Smooth muscle cell (in vitro differentiated cells): ENCODE measurements at regions not wholly inside any gene's neighbourhood (a gene's known extent, or its start where the extent isn't known, plus 50 kb on each side); places are given as distances from the start of the nearest gene placed in this dataset.
"Not testable (repeated sequence)": the region's sequence is repeated elsewhere in the genome, so short reads cannot be mapped to it uniquely, and the experiment has no call there.

Experiments used
- DNase-seq: peaks from one replicate; lab custom pipeline; 2025; ENCODE audit not compliant: unreplicated experiment; lab: John Stamatoyannopoulos, UW
- H2AFZ ChIP-seq: fragments of 200-600 bp; sonication (generic); 2 replicates; pipeline ENCODE4 v1.6.0; 2016; ENCODE audit warnings: antibody characterized with exemption, low read depth, mild to moderate bottlenecking
- H3F3A ChIP-seq: fragments of 200-600 bp; sonication (generic); 2 replicates; pipeline ENCODE4 v1.6.0; 2017; ENCODE audit warnings: antibody characterized with exemption, low read depth
- H3K27ac ChIP-seq: fragments of 200-600 bp; sonication (generic); 2 replicates; pipeline ENCODE4 v1.5.1; 2016; ENCODE audit warnings: low read depth, mild to moderate bottlenecking
- H3K27me3 ChIP-seq: fragments of 200-600 bp; sonication (generic); 2 replicates; pipeline ENCODE4 v1.6.1; 2016; ENCODE audit warnings: low read depth, mild to moderate bottlenecking
- H3K36me3 ChIP-seq: fragments of 200-600 bp; sonication (generic); 2 replicates; pipeline ENCODE4 v1.5.1; 2016; ENCODE audit warnings: low read depth
- H3K4me1 ChIP-seq: fragments of 200-600 bp; sonication (generic); 2 replicates; pipeline ENCODE4 v1.5.1; 2016; ENCODE audit warnings: low read depth
- H3K4me2 ChIP-seq: fragments of 200-600 bp; sonication (generic); 2 replicates; pipeline ENCODE4 v1.6.0; 2016; ENCODE audit warnings: mild to moderate bottlenecking
- H3K4me3 ChIP-seq: fragments of 200-600 bp; sonication (generic); 2 replicates; pipeline ENCODE4 v1.5.1; 2016; ENCODE audit warnings: mild to moderate bottlenecking
- H3K79me2 ChIP-seq: fragments of 200-600 bp; sonication (generic); 2 replicates; pipeline ENCODE4 v1.6.0; 2016; ENCODE audit warnings: low read depth, mild to moderate bottlenecking
- H3K9ac ChIP-seq: fragments of 200-600 bp; sonication (generic); 2 replicates; pipeline ENCODE4 v1.6.0; 2016; ENCODE audit warnings: low read depth
- H3K9me3 ChIP-seq: fragments of 200-600 bp; sonication (generic); replicated peaks from 2 replicates; pipeline ENCODE4 v1.5.1; 2016; ENCODE audit warnings: low read depth
- H4K20me1 ChIP-seq: fragments of 200-600 bp; sonication (generic); 2 replicates; pipeline ENCODE4 v1.6.0; 2016; ENCODE audit warnings: low read depth
- CTCF ChIP-seq: fragments of 200-600 bp; sonication (generic); IDR thresholded peaks from 2 replicates; pipeline ENCODE4 v1.5.1; 2017; ENCODE audit warnings: borderline replicate concordance, mild to moderate bottlenecking, antibody characterized with exemption; ENCODE audit not compliant: insufficient read depth, poor library complexity, severe bottlenecking
- WGBS: methylation state at CpG from one replicate; pipeline ENCODE4 v1.1.7; 2016; ENCODE audit warnings: low lambda C conversion rate; 5-methylcytosine and 5-hydroxymethylcytosine counted together

- Histone ChIP-seq H3K4me3 (no peak overlapping the region), H3K36me3 (no peaks in the 10 kb centered on the region), H3K4me1 (peaks cover 6% of the 10 kb centered on the region), H3K9ac (peak overlapping the region; percentile 52), H3K27ac (peak overlapping the region; percentile 88), H4K20me1 (no peaks in the 10 kb centered on the region), H3K4me2 (peak overlapping the region; percentile 38), H3K27me3 (no peaks in the 10 kb centered on the region), H3K9me3 (no peaks in the 10 kb centered on the region), H3F3A (peaks cover 31% of the 10 kb centered on the region), H3K79me2 (no peaks in the 10 kb centered on the region), H2AFZ (no peak overlapping the region)
- no peak for DNase-seq
- WGBS, result 39% methylated on average over 5 of the region's 5 CpGs
- no peak for TF ChIP-seq CTCF
Measured at GRCh38 chr15:70235347-70235746, 137.6 kb upstream of the TLE3 start.

- Histone ChIP-seq H3K36me3 (no peaks in the 10 kb centered on the region), H3F3A (peaks cover 31% of the 10 kb centered on the region), H3K4me3 (no peak overlapping the region), H2AFZ (no peak overlapping the region), H4K20me1 (no peaks in the 10 kb centered on the region), H3K27ac (peak overlapping the region; percentile 88), H3K79me2 (no peaks in the 10 kb centered on the region), H3K9ac (peak overlapping the region; percentile 57), H3K9me3 (no peaks in the 10 kb centered on the region), H3K27me3 (no peaks in the 10 kb centered on the region), H3K4me2 (peak overlapping the region; percentile 69), H3K4me1 (peaks cover 6% of the 10 kb centered on the region)
- TF ChIP-seq CTCF, result no peak
- WGBS, result 8% methylated on average over 9 of the region's 9 CpGs
- DNase-seq, result peak; percentile 36
Measured at GRCh38 chr15:70234256-70234905, 136.7 kb upstream of the TLE3 start.

- H3K36me3 ChIP-seq, result no peaks in the 10 kb centered on the region
- H3K4me1 ChIP-seq, result peaks cover 6% of the 10 kb centered on the region
- no peaks in the 10 kb centered on the region for H3K79me2 ChIP-seq
- no peak overlapping the region for H2AFZ ChIP-seq
- no peak overlapping the region for H3K4me3 ChIP-seq
- TF ChIP-seq CTCF, result no peak
- peaks cover 22% of the 10 kb centered on the region for H3F3A ChIP-seq
- DNase-seq, result no peak
- 53% methylated on average over 1 of the region's 1 CpG for WGBS
- no peak overlapping the region for H3K4me2 ChIP-seq
- no peaks in the 10 kb centered on the region for H3K9me3 ChIP-seq
- H4K20me1 ChIP-seq, result no peaks in the 10 kb centered on the region
- H3K27ac ChIP-seq, result no peak overlapping the region
- no peak overlapping the region for H3K9ac ChIP-seq
- no peaks in the 10 kb centered on the region for H3K27me3 ChIP-seq
Measured at GRCh38 chr15:70231484-70231883, 133.8 kb upstream of the TLE3 start.

- H3K4me3 ChIP-seq, H3K9me3 ChIP-seq, H3K4me1 ChIP-seq, H3K4me2 ChIP-seq, H2AFZ ChIP-seq, H3K79me2 ChIP-seq, H3K27me3 ChIP-seq, H3K36me3 ChIP-seq, H3K9ac ChIP-seq, DNase-seq, H3K27ac ChIP-seq, H3F3A ChIP-seq, H4K20me1 ChIP-seq: not testable (repeated sequence)
- WGBS, result 99% methylated on average over 3 of the region's 3 CpGs
Measured at GRCh38 chr15:70227918-70228317, 130.2 kb upstream of the TLE3 start.
